ENCODE measurements at regions not wholly inside any gene's neighbourhood (a gene's known extent, or its start where the extent isn't known, plus 50 kb on each side); places are given as distances from the start of the nearest gene placed in this dataset.

DNA sequence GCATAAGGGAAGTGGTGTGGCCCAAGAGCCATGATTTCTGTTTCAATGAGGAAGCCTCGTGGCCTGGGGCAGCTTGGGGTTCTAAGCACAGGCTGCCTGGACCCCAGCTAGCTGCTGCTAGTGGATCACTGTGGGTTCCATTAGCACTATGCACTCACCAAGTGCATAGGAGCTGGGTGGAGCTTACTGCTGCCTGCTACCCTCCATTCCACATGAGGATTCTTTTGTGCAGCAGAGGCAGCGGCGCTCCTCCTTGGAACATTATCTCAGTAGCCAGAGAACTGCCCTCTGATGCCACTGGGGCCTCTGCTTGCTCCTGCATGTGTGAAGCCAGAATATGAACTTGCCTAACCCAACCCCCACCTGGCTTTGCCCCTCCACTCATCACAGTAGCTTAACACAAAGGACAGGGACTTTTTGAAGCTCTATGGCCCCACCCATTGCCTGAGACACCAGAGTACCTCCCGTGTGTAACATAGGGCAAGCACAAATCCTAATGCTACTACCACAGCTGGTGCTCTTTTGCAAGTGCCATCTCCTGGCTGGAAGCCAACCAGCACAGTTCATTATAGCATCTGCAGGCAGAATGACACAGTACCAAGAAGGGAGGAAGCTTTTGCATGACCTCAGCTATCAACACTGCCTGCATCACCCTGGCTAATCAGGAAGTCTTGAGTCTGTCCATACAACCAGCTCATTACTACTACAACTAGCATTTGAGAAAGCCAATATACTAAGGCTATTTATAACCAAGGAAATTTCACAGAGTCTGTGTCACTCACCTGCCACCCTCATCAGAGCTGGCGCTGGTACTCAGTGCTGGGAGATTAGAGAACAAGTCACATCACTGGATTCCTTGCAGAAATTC, 297.0 kb upstream of the GULP1 start:
- Histone ChIP-seq H4K8ac (ENCODE audit: extremely low read depth, insufficient read depth, low read length) (no peak overlapping the region), H3K9me3 (ENCODE audit: insufficient read depth in 2 of 2, low read depth in 1 of 2, low read length in 1 of 2) (no peaks in the 10 kb centered on the region), H3K18ac (ENCODE audit: extremely low read depth, low read length) (peak overlapping the region; percentile 96), H3K27me3 (replicated peaks in 1 of 4; ENCODE audit: control insufficient read depth in 3 of 4, extremely low read depth in 1 of 4, insufficient read depth in 3 of 4, low read length in 3 of 4) (no peaks in the 10 kb centered on the region), H2BK5ac (ENCODE audit: low read depth, low read length) (peak overlapping the region; percentile 41; the same call in 1 of the 2 replicates), H3K79me2 (ENCODE audit: control insufficient read depth in 1 of 2, insufficient read depth in 2 of 2, low read length in 2 of 2) (no peaks in the 10 kb centered on the region), H2BK20ac (ENCODE audit: low read length) (peak overlapping the region; percentile 76; the same call in 1 of the 2 replicates), H3K79me1 (ENCODE audit: low read depth, low read length) (no peaks in the 10 kb centered on the region), H3K36me3 (ENCODE audit: control insufficient read depth in 2 of 4, insufficient read depth in 4 of 4, low read length in 3 of 4) (no peaks in the 10 kb centered on the region), H2AK5ac (ENCODE audit: low read depth, low read length) (peak overlapping the region; percentile 92; the same call in 1 of the 2 replicates), H2BK12ac (ENCODE audit: low read depth, low read length) (peak overlapping the region; percentile 63; the same call in 1 of the 2 replicates), H2AFZ (ENCODE audit: low read length) (no peak overlapping the region), H3K56ac (replicated peaks; ENCODE audit: insufficient read length, low read depth, low read length) (no peak overlapping the region), H3K27ac (ENCODE audit: low read depth, low read length) (no peak overlapping the region), H3K4me2 (ENCODE audit: insufficient read depth in 1 of 2, low read depth in 2 of 2, low read length in 2 of 2) (peak overlapping the region in 1 of 2 experiments; percentile 10; a peak in 1 of 4 replicates), H3K23ac (ENCODE audit: insufficient read length) (no peak overlapping the region), H3K4me1 (replicated peaks in 1 of 4; ENCODE audit: control insufficient read depth in 3 of 4, insufficient read depth in 4 of 4, low read length in 3 of 4) (peaks cover 2 to 23% (median 18%) of the 10 kb centered on the region in 4 experiments; a peak in 6 of 7 replicates), H3K4ac (replicated peaks; ENCODE audit: insufficient read length, low read depth, low read length) (no peak overlapping the region), H3K23me2 (ENCODE audit: low read depth, low read length) (no peaks in the 10 kb centered on the region), H3K9ac (replicated peaks in 1 of 4; ENCODE audit: extremely low read depth in 1 of 4, low read depth in 3 of 4, low read length in 3 of 4) (no peak overlapping the region), H3K14ac (ENCODE audit: insufficient read length) (no peak overlapping the region), H2BK15ac (ENCODE audit: low read length) (peak overlapping the region; percentile 33; the same call in 1 of the 2 replicates), H4K5ac (ENCODE audit: insufficient read length, low read depth, low read length) (no peak overlapping the region), H4K91ac (replicated peaks; ENCODE audit: insufficient read length, low read length) (peak overlapping the region; percentile 70), H4K20me1 (replicated peaks in 1 of 2; ENCODE audit: control insufficient read depth in 1 of 2, insufficient read depth in 2 of 2, low read length in 2 of 2) (no peaks in the 10 kb centered on the region), H3K4me3 (ENCODE audit: extremely low read depth in 1 of 4, insufficient read depth in 2 of 4, low read depth in 3 of 4, low read length in 4 of 4) (no peak overlapping the region), H2BK120ac (replicated peaks; ENCODE audit: low read depth, low read length) (peak overlapping the region; percentile 75)
- DNase-seq (ENCODE audit: low read depth in 1 of 2, low spot score in 2 of 2) (no peak), FAIRE-seq (no peak)
- WGBS, 2 experiments (ENCODE audit: extremely low coverage in 1 of 2, insufficient coverage in 1 of 2, insufficient read length in 1 of 2, insufficient replicate concordance in 2 of 2, low coverage in 1 of 2, low lambda C conversion rate in 2 of 2, missing lambda C conversion rate in 1 of 2) = 74% methylated on average over 5 of the region's 5 CpGs; no CpG with 5 or more reads in 1 of the 2 experiments
- ChIA-PET CTCF (ENCODE audit: partially characterized antibody) (interaction anchor here (1.1 to 1.2 kb wide), 2 partner anchors 11 to 22 kb away, joined by 3 read pairs; no protein-coding TSS in a partner anchor), POLR2A (ENCODE audit: partially characterized antibody) (interaction anchor here (1.1 to 2.4 kb wide), 3 partner anchors 15 to 298 kb away, joined by 3 to 6 read pairs (median 4); partner anchors contain the start of gene GULP1)
- TF ChIP-seq CREB1 (IDR thresholded peaks at IDR 0.05) (no peak), CTCF (IDR thresholded peaks at IDR 0.05; ENCODE audit: control extremely low read depth in 1 of 3, insufficient read depth in 1 of 3, low read depth in 1 of 3, low read length in 3 of 3) (no peak), TAF7 (optimal IDR thresholded peaks at IDR 0.05; ENCODE audit: borderline replicate concordance, low read depth, low read length) (no peak), KDM5A (IDR thresholded peaks at IDR 0.05; ENCODE audit: low read length) (no peak), POU5F1 (IDR thresholded peaks at IDR 0.05; ENCODE audit: low read depth, low read length) (no peak), TCF12 (IDR thresholded peaks at IDR 0.05; ENCODE audit: low read depth, low read length) (no peak), SP4 (IDR thresholded peaks at IDR 0.05; ENCODE audit: low read length) (no peak), MAFK (IDR thresholded peaks at IDR 0.05; ENCODE audit: low read depth, low read length) (no peak), RAD21 (IDR thresholded peaks at IDR 0.05 in 1 of 2, conservative IDR thresholded peaks at IDR 0.05 in 1 of 2; ENCODE audit: low read depth in 2 of 2, low read length in 2 of 2) (no peak)

Measured in H1 (cell line).